Hematopoietic multipotent progenitor cell treated with erythropoietin and hydrocortisone succinate and interleukin-3 and kit ligand, for 4 days (in vitro differentiated cells): ENCODE measurements at regions not wholly inside any gene's neighbourhood (a gene's known extent, or its start where the extent isn't known, plus 50 kb on each side); places are given as distances from the start of the nearest gene placed in this dataset.
A peak's percentile ranks its signal among the peaks of the same experiment; 100 is the strongest.
"Not testable (repeated sequence)": the region's sequence is repeated elsewhere in the genome, so short reads cannot be mapped to it uniquely, and the experiment has no call there.

Experiments
- DNase-seq: peaks from one replicate; pipeline ENCODE4 v3.0.0-alpha.2; 2015

DNA sequence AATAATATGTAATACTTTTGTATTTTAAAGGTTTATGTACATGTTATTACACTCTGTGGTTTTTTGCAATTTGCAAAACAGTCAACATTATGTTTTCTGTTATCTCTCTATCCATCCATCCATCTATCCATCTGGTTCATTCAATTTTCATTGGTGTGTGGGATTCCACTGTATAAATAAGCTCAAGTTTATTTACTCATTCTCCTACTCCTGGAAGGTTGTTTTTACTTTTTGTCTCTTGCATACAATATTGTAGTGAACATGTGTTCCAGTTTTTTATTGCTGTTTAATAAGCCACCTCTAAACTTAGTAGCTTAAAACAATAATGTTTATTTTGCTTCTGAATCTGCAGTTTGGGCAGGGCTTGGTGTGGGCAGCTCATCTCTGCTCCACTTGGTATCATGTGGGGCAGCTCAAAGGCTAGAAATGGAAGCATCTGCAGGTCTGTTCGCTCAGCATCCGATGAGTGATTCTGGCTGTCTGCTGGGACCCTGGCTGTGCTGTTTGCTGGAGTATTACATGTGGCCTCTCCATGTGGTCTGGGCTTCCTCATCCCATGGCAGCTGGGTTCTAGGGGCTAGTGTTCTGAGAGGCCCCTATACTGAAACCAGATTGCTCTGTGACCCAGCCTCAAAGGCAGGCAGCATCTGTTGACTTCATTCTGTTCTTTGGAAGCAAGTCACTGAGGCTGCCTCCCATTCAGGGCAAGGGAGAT, 98.8 kb downstream of the SLC25A47 start:
- no peak for DNase-seq

DNA sequence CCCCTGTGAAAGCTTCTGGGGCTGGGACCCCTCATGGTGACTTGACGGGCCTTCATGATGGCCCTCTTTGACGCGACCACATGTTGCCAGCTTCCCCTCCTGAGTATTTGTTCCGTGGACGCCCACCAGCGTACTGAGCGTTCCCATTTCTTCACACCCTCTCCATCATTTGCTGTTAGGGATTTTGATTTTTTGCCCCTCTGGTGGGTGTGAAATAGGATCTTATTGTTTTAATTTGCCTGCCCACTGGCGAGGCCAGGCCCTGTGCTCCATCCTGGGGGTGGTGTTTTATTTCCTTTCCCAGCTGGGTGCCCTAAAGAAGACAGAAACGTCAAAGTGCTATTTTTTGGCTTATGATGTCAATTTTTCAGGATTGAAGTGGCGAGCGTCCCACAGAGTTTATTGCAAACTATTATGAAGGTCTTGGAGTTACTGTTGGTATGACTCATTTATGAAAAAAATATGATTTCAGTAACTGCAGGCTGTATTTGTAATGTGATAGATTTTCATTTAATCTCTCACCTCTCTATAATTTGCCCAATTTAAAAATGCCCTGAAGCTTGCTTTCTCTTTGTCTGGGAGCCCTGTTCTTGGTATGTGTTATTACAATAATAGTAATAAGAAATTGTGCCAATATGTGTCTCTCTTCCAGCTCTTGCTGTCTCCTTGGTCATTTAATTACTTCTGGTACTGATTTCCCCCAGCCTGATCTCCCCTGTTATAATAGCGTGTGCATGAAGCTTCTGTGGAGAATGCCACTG, 99.6 kb downstream of the SLC25A47 start:
- DNase-seq: no peak

DNA sequence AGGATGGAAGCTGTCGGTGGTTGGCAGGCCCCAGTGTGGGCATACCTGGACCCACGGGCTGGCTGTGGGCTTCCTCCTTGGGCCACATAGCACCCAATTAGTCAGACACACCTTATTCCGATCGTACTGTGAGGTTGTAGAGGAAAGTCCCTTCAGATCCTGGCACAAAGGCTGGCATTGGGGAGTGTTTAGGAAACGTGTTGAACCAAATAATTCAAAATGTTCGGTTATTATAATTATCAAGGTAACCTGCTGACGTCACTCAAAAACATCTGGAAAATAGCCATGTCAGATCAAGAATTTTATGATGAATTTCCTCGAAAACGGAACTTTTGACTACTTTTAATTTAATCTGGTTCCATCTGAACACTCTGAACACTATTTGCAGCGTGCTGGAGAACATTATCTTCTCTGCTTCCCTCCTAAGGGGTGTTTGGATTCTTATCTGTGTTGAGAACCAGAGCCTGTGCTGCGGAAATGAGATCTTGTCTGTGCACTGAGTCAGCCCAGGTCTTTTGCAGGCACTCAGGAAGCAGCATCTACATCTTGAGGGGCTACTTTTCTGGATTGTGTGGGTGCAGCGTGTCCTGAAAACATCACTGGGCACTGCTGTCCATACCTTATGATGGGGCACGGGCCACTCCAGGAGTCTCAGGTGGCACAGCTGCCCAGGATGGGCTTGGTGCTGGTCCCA, 100.3 kb downstream of the SLC25A47 start:
- DNase-seq: peak; percentile 56

GRCh38 chr14:100424504-100425428, 101.6 kb downstream of the SLC25A47 start:
- no peak for DNase-seq

- no peak for DNase-seq
Measured at GRCh38 chr14:100425429-100425827, 102.3 kb downstream of the SLC25A47 start.

- DNase-seq: no peak
Measured at GRCh38 chr14:100426314-100426713, 103.2 kb downstream of the SLC25A47 start.

DNA sequence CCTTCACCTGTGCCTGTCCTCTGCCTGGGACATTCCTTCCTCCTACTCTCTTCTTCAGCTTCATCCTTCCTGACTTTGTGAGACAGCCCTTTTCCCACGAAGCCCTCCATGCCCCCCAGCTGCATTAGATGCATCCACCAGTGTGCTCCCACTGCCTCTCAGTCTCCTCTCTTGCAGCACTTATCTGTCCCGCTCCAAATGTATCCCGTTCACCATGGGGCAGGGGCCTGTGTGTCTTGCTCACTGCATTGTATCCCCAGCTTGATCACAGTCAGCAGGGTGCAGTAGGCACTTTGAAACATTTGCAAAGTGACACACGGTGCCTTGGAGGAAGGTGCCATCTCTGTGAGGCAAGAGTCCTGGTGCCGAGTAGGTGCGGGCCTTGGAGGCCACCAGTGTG, 104.0 kb downstream of the SLC25A47 start:
- DNase-seq: no peak

- no peak for DNase-seq
Measured at GRCh38 chr14:100428727-100429126, 105.6 kb downstream of the SLC25A47 start.

GRCh38 chr14:100429537-100429936, 106.4 kb downstream of the SLC25A47 start:
- DNase-seq: no peak

DNA sequence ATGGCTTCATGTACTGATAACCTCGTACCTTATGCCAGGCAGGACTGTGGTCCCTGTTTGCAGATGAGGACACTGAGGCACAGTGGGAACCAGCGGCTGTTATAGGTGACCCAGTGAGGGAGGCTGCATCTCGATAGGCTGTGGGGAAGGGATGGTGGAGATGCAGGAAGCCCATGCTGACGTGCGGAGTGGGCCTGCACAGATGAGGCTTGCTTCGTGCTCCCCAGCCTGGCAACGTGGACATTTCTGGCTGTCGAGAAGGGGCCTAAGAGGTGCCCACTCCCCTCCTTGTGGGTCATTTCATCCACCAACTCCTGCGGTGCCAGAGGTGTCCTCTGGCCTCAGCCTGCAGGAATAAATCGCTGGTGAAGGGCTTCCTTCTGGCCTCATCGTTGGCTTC, 107.4 kb downstream of the SLC25A47 start:
- DNase-seq: no peak

- DNase-seq: not testable (repeated sequence)
Measured at GRCh38 chr14:100431461-100431860, 108.3 kb downstream of the SLC25A47 start.

DNA sequence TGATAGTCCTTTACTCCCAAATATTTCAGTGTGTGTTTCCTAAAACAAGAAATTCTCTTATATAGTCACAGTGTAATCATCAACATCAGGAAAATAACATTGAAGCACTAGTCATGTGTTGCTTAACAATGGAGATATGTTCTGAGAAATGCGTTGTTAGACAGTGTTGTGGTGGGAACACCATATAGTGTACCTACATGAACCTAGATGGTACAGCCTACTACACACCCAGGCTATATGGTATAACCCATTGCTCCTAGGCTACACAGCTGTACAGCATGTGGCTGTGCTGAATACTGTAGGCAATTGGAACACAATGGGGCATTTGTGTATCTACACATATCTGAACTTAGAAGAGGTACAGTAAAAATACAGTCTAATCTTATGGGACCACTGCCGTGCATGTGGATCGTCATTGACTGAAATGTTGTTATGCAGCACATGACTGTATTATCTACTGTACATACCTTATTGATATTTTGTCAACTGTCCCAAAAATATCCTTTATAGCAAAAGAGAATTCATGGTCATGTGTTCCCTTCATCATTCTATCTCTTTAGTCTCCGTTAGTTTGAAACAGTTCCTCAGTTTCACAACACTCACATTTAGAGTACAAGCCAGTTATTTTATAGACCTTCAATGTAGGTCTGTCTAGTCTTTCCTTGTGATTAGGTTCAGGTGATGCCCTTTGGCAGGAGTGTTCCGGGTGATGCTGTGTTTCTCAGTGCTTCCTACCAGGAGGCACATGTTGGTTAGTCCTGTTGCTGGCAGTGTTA, 109.7 kb downstream of the SLC25A47 start:
- no peak for DNase-seq

- DNase-seq: no peak
Measured at GRCh38 chr14:100433428-100433814, 110.3 kb downstream of the SLC25A47 start.

GRCh38 chr14:100434033-100434601, 111.0 kb downstream of the SLC25A47 start:
- peak; percentile 41 for DNase-seq

GRCh38 chr14:100434911-100435438, 111.8 kb downstream of the SLC25A47 start:
- no peak for DNase-seq

DNA sequence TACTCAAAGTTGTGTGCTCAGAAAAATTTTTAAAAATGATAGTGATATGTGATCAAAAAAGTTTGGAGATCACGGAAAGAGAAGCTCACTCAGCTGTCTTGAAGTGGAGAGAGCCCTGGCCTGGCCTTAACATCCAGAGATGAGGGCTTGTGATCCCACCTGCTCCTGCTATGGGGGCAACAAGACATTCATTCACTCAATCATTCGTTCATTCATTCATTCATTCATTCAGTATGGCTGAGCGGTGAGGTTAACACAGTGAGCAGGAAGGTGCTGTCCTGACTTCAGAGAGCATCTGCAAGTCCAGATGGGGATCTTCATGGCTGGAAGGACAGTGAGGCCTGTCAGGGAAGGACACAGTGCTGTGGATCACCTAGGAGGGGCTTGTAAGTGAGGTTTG, 112.3 kb downstream of the SLC25A47 start:
- DNase-seq: no peak

DNA sequence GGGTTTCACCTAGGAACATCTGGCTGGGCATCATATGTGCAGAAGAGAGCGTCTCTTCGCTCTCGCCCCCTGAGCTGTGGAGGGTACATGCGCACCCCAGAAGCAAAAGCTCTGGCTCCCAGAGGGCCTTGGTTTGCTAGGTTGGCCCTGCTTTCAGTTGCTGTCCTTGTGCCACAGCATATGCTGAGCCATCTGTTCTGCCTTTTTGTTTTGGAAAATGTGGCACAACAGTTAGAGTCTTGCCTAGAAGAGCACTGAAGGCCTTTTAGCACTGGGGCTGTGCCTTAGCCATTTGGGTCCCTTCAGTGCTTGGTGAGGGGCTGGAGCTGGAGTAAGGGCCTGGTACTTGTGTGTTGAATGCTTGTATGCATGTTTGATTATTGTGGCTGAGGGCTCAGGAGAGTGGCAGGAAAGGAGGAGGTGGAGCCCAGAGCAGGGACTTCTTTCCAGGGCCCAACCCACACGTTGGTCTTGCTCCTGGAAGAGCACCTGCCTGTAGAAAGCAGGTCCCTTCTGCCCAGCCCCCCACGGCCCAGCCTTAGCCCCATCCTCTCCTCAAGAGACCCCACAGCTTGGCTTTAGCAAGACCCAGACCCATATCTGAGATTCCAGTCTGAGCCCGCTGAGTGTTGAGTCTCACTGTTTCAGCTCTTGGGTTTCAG, 113.7 kb downstream of the SLC25A47 start:
- no peak for DNase-seq

DNA sequence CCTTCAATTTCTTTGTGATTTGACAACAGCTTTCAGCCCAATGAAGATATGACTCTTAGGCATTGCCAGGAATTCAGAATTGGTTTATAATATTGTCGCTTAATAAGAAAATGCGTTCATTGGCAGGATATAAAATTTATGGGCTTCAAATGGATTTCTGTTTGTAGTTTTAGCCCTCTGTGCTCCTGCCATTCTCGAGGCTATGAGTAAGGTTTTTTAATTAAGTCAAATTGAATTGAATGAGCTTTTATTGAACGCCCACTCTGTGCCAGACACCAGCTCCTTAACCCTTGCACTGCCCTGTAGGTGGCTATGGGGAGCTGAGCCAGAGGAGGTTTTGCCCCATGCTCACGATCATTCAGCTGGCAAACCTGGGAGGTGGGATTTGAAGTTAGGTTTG, 115.1 kb downstream of the SLC25A47 start:
- DNase-seq: no peak

GRCh38 chr14:100438678-100439592, 115.8 kb downstream of the SLC25A47 start:
- no peak for DNase-seq

DNA sequence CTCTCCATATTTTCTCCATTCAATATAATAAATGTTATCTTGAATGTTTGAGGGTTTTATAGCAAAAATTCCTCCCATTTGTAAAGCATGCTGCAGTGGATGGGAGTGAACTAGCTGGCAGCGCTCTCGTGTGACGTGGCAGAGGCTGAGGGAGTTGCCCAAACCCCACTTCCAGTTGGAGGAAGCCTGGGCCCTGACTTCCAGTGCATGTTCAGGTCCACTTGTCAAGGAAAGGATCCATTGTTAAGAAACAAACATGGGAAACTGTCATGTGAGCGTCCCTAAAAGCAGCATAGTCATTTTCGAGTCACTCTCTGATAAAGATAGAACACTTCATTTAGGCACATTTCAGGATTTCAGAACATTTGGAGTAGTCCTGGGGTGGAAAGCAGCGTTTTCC, 116.6 kb downstream of the SLC25A47 start:
- DNase-seq: no peak
